PFSK-1 (cell line): ENCODE measurements at regions not wholly inside any gene's neighbourhood (a gene's known extent, or its start where the extent isn't known, plus 50 kb on each side); places are given as distances from the start of the nearest gene placed in this dataset.

Experiments
- FOXP2 ChIP-seq: optimal IDR thresholded peaks from 2 replicates; pipeline ENCODE3; 2011; ENCODE audit warnings: borderline replicate concordance, control low read depth, inconsistent platforms; ENCODE audit not compliant: insufficient read depth; ENCODE audit errors: extremely low read length, extremely low read depth
- POLR2AphosphoS5 ChIP-seq: IDR thresholded peaks from 2 replicates; pipeline ENCODE4 v1.6.1; 2012; ENCODE audit warnings: low read depth, mild to moderate bottlenecking, control low read depth, low read length, moderate library complexity
- REST ChIP-seq, 2 experiments: IDR thresholded peaks; 2 replicates each; pipeline versions ENCODE4 v1.6.1 to v1.8.0; 2011 to 2012; ENCODE audit warnings: low read depth in 2 of 2, low read length in 2 of 2, control low read depth in 1 of 2, inconsistent platforms in 1 of 2, mild to moderate bottlenecking in 1 of 2, moderate library complexity in 1 of 2; ENCODE audit not compliant: insufficient read depth in 1 of 2
- SIN3A ChIP-seq: IDR thresholded peaks from 2 replicates; pipeline ENCODE4 v1.6.1; 2012; ENCODE audit warnings: mild to moderate bottlenecking, low read length, moderate library complexity, borderline replicate concordance; ENCODE audit not compliant: insufficient read depth
- TAF1 ChIP-seq: IDR thresholded peaks from 2 replicates; pipeline ENCODE4 v1.6.1; 2012; ENCODE audit warnings: low read length, control low read depth, borderline replicate concordance; ENCODE audit not compliant: insufficient read depth

- TF ChIP-seq TAF1 (no peak), SIN3A (no peak), FOXP2 (no peak), REST (IDR thresholded peaks at IDR 0.05; ENCODE audit: insufficient read depth in 1 of 2, low read depth in 2 of 2, low read length in 2 of 2) (no peak), POLR2AphosphoS5 (no peak)
Measured at GRCh38 chr21:20443558-20444155, 554.6 kb upstream of the NCAM2 start.

GRCh38 chr21:20445971-20446370 lies 552.2 kb upstream of the NCAM2 start:
- no peak for TF ChIP-seq POLR2AphosphoS5
- TF ChIP-seq FOXP2: no peak
- TF ChIP-seq SIN3A: no peak
- TF ChIP-seq TAF1: no peak
- TF ChIP-seq REST (IDR thresholded peaks at IDR 0.05; ENCODE audit: insufficient read depth in 1 of 2, low read depth in 2 of 2, low read length in 2 of 2): no peak

- TF ChIP-seq FOXP2 (no peak), POLR2AphosphoS5 (no peak), REST (IDR thresholded peaks at IDR 0.05; ENCODE audit: insufficient read depth in 1 of 2, low read depth in 2 of 2, low read length in 2 of 2) (no peak), TAF1 (no peak), SIN3A (no peak)
Measured at GRCh38 chr21:20451046-20451445, 547.2 kb upstream of the NCAM2 start.

GRCh38 chr21:20452935-20453334 lies 545.3 kb upstream of the NCAM2 start:
- TF ChIP-seq TAF1 (no peak), POLR2AphosphoS5 (no peak), FOXP2 (no peak), SIN3A (no peak), REST (IDR thresholded peaks at IDR 0.05; ENCODE audit: insufficient read depth in 1 of 2, low read depth in 2 of 2, low read length in 2 of 2) (no peak)
